ENCODE measurements at regions not wholly inside any gene's neighbourhood (a gene's known extent, or its start where the extent isn't known, plus 50 kb on each side); places are given as distances from the start of the nearest gene placed in this dataset.

DNA sequence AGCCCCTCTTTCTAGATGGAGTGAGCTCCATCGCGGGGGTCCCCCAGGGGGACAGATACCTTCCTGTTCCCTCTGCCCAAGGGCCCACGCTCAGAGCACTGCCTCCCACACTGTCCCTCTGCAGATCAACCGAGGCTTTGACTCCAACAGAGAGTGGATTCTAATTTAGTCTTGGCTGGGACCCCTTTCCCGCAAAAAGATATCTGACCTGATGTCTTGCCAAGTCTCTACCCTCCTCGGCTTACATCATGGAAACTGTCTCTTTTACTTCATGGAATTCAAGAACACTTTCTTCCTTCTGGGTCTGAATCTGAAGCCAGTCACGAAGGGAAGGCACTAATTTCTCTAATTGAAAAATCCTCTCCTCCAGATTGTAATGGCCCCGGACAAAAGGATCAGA, 278.0 kb downstream of the BMP7 start:
- TF ChIP-seq, protein P1, sequence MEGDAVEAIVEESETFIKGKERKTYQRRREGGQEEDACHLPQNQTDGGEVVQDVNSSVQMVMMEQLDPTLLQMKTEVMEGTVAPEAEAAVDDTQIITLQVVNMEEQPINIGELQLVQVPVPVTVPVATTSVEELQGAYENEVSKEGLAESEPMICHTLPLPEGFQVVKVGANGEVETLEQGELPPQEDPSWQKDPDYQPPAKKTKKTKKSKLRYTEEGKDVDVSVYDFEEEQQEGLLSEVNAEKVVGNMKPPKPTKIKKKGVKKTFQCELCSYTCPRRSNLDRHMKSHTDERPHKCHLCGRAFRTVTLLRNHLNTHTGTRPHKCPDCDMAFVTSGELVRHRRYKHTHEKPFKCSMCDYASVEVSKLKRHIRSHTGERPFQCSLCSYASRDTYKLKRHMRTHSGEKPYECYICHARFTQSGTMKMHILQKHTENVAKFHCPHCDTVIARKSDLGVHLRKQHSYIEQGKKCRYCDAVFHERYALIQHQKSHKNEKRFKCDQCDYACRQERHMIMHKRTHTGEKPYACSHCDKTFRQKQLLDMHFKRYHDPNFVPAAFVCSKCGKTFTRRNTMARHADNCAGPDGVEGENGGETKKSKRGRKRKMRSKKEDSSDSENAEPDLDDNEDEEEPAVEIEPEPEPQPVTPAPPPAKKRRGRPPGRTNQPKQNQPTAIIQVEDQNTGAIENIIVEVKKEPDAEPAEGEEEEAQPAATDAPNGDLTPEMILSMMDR (IDR thresholded peaks at IDR 0.05) = no peak
- TF ChIP-seq EP300 (IDR thresholded peaks at IDR 0.05) = no peak
